GM18498 (cell line): ENCODE measurements at regions not wholly inside any gene's neighbourhood (a gene's known extent, or its start where the extent isn't known, plus 50 kb on each side); places are given as distances from the start of the nearest gene placed in this dataset.

Experiments
- ATAC-seq: cut with Tn5 transposase; IDR thresholded peaks from one replicate; pipeline ENCODE4 v1.9.1; 2021; ENCODE audit warnings: mild to moderate bottlenecking, moderate library complexity; ENCODE audit not compliant: unreplicated experiment

GRCh38 chr9:130755377-130756007 is 61.9 kb downstream of the EXOSC2 start:
- ATAC-seq, result no peak

- ATAC-seq, result no peak
Observed at GRCh38 chr9:130756037-130756436, 62.5 kb downstream of the EXOSC2 start.

GRCh38 chr9:130756455-130757152 is 63.0 kb downstream of the EXOSC2 start:
- no peak for ATAC-seq

- no peak for ATAC-seq
Observed at GRCh38 chr9:130759738-130760137, 66.2 kb downstream of the EXOSC2 start.

GRCh38 chr9:130763331-130764171 is 70.0 kb downstream of the EXOSC2 start:
- no peak for ATAC-seq

- ATAC-seq, result peak; percentile 62
Observed at GRCh38 chr9:130765137-130766020, 69.7 kb upstream of the ABL1 start.

GRCh38 chr9:130766021-130766926 is 68.8 kb upstream of the ABL1 start:
- no peak for ATAC-seq

- ATAC-seq, result no peak
Observed at GRCh38 chr9:130766927-130767307, 68.1 kb upstream of the ABL1 start.

- ATAC-seq, result no peak
Observed at GRCh38 chr9:130768265-130768664, 66.8 kb upstream of the ABL1 start.

- no peak for ATAC-seq
Observed at GRCh38 chr9:130768891-130769403, 66.1 kb upstream of the ABL1 start.

- ATAC-seq, result no peak
Observed at GRCh38 chr9:130770093-130770492, 65.0 kb upstream of the ABL1 start.

- ATAC-seq, result no peak
Observed at GRCh38 chr9:130770679-130771442, 64.2 kb upstream of the ABL1 start.

- ATAC-seq, result no peak
Observed at GRCh38 chr9:130772185-130772584, 62.9 kb upstream of the ABL1 start.

GRCh38 chr9:130774183-130774582 is 60.9 kb upstream of the ABL1 start:
- no peak for ATAC-seq

GRCh38 chr9:130775336-130775991 is 59.6 kb upstream of the ABL1 start:
- no peak for ATAC-seq

- ATAC-seq, result no peak
Observed at GRCh38 chr9:130779153-130779855, 55.8 kb upstream of the ABL1 start.

GRCh38 chr9:130780415-130780814 is 54.6 kb upstream of the ABL1 start:
- no peak for ATAC-seq
